NCI-H2029 treated with DMSO at 0.1 percent for 48 hours (cell line): ENCODE measurements at regions not wholly inside any gene's neighbourhood (a gene's known extent, or its start where the extent isn't known, plus 50 kb on each side); places are given as distances from the start of the nearest gene placed in this dataset.

Experiments
- DNase-seq: peaks from one replicate; lab custom pipeline; 2025; lab: John Stamatoyannopoulos, UW

- no peak for DNase-seq
These were observed 606.5 kb upstream of the ADGRL4 start for GRCh38 chr1:79613046-79613445.

- DNase-seq, result no peak
These were observed 598.1 kb upstream of the ADGRL4 start for GRCh38 chr1:79604490-79605198.

GRCh38 chr1:79603843-79604242 lies 597.3 kb upstream of the ADGRL4 start:
- DNase-seq, result no peak

- DNase-seq, result no peak
These were observed 592.7 kb upstream of the ADGRL4 start for GRCh38 chr1:79599257-79599656.

GRCh38 chr1:79595931-79596330 lies 589.4 kb upstream of the ADGRL4 start:
- DNase-seq, result no peak

GRCh38 chr1:79594121-79594698 lies 587.7 kb upstream of the ADGRL4 start:
- DNase-seq, result no peak

- DNase-seq, result no peak
These were observed 586.2 kb upstream of the ADGRL4 start for GRCh38 chr1:79592707-79593106.

GRCh38 chr1:79588719-79589118 lies 582.2 kb upstream of the ADGRL4 start:
- DNase-seq, result no peak

GRCh38 chr1:79587229-79587628 lies 580.7 kb upstream of the ADGRL4 start:
- DNase-seq, result no peak

- DNase-seq, result no peak
These were observed 579.3 kb upstream of the ADGRL4 start for GRCh38 chr1:79585801-79586200.

GRCh38 chr1:79575424-79575823 lies 568.9 kb upstream of the ADGRL4 start:
- DNase-seq, result no peak

GRCh38 chr1:79568411-79568810 lies 561.9 kb upstream of the ADGRL4 start:
- DNase-seq, result no peak

GRCh38 chr1:79561521-79561978 lies 555.0 kb upstream of the ADGRL4 start:
- no peak for DNase-seq

GRCh38 chr1:79556189-79556588 lies 549.7 kb upstream of the ADGRL4 start:
- no peak for DNase-seq

- no peak for DNase-seq
These were observed 548.2 kb upstream of the ADGRL4 start for GRCh38 chr1:79554688-79555087.

- DNase-seq, result no peak
These were observed 544.8 kb upstream of the ADGRL4 start for GRCh38 chr1:79551321-79551720.

- no peak for DNase-seq
These were observed 543.9 kb upstream of the ADGRL4 start for GRCh38 chr1:79550402-79550801.

- no peak for DNase-seq
These were observed 542.7 kb upstream of the ADGRL4 start for GRCh38 chr1:79549201-79549600.

GRCh38 chr1:79547514-79547913 lies 541.0 kb upstream of the ADGRL4 start:
- DNase-seq, result no peak

GRCh38 chr1:79543394-79543793 lies 536.9 kb upstream of the ADGRL4 start:
- DNase-seq, result no peak

GRCh38 chr1:79539001-79539400 lies 532.5 kb upstream of the ADGRL4 start:
- no peak for DNase-seq

GRCh38 chr1:79532555-79532954 lies 526.0 kb upstream of the ADGRL4 start:
- no peak for DNase-seq

GRCh38 chr1:79531790-79532189 lies 525.3 kb upstream of the ADGRL4 start:
- DNase-seq, result no peak

- DNase-seq, result no peak
These were observed 523.9 kb upstream of the ADGRL4 start for GRCh38 chr1:79530476-79530875.
